KMS-11 (cell line): ENCODE measurements at regions not wholly inside any gene's neighbourhood (a gene's known extent, or its start where the extent isn't known, plus 50 kb on each side); places are given as distances from the start of the nearest gene placed in this dataset.

Experiments used
- H2AFZ ChIP-seq: fragments of 200-600 bp; sonication (generic); 2 replicates; pipeline ENCODE4 v1.6.1; 2016; ENCODE audit warnings: antibody characterized with exemption, mixed run types, low read depth
- H3K27ac ChIP-seq: fragments of 200-600 bp; sonication (generic); 2 replicates; pipeline ENCODE4 v1.6.1; 2016; ENCODE audit warnings: mild to moderate bottlenecking, mixed run types
- H3K27me3 ChIP-seq: fragments of 200-600 bp; sonication (generic); 2 replicates; pipeline ENCODE4 v1.6.1; 2017; ENCODE audit warnings: mild to moderate bottlenecking, low read depth, mixed run types, moderate library complexity; ENCODE audit not compliant: insufficient read depth
- H3K36me3 ChIP-seq: fragments of 200-600 bp; sonication (generic); 2 replicates; pipeline ENCODE4 v1.6.1; 2017; ENCODE audit warnings: mild to moderate bottlenecking, mixed run types; ENCODE audit not compliant: insufficient read depth
- H3K4me1 ChIP-seq: fragments of 200-600 bp; sonication (generic); 2 replicates; pipeline ENCODE4 v1.6.1; 2016; ENCODE audit warnings: mild to moderate bottlenecking, low read depth, mixed run types; ENCODE audit not compliant: poor library complexity, severe bottlenecking
- H3K4me2 ChIP-seq: fragments of 200-600 bp; sonication (generic); 2 replicates; pipeline ENCODE4 v1.7.0; 2016; ENCODE audit warnings: mild to moderate bottlenecking, mixed run types
- H3K4me3 ChIP-seq: fragments of 200-600 bp; sonication (generic); IDR thresholded peaks from 2 replicates; pipeline ENCODE4 v1.6.1; 2017; ENCODE audit warnings: low read depth, low read length, mixed read lengths; ENCODE audit not compliant: insufficient read depth
- H3K79me2 ChIP-seq: fragments of 200-600 bp; sonication (generic); 2 replicates; pipeline ENCODE4 v1.6.1; 2016; ENCODE audit warnings: low read depth, mixed run types; ENCODE audit not compliant: insufficient read depth
- H3K9ac ChIP-seq: fragments of 200-600 bp; sonication (generic); 2 replicates; pipeline ENCODE4 v1.6.1; 2016; ENCODE audit warnings: mild to moderate bottlenecking, mixed run types
- H4K20me1 ChIP-seq: fragments of 200-600 bp; sonication (generic); 2 replicates; pipeline ENCODE4 v1.6.1; 2016; ENCODE audit warnings: mild to moderate bottlenecking, mixed run types; ENCODE audit not compliant: insufficient read depth
- TF ChIP-seq, protein P1 (sequence below): fragments of 200-600 bp; sonication (generic); conservative IDR thresholded peaks from 2 replicates; pipeline ENCODE4 v1.6.1; 2017; ENCODE audit warnings: low read depth, mild to moderate bottlenecking, antibody characterized with exemption, low read length, moderate library complexity, mixed read lengths

DNA sequence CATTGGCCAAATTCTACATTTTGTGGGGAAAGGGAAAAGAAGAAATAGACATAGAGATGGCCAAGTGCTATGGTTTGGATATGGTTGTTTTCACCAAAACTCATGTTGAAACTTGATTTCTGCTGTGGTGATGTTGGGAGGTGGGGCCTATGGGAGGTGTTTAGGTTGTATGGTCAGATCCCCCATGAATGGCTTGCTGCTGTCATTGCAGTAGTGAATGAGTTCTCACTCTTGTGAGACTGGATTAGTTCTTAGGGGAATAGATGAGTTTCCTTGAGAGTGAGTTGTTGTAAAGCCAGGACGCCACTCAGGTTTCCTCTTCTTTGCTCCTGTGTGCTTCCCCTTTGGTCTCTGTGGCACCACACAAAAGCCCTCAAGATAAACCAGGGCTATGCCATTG is 242.6 kb upstream of the RFC3 start:
- no peaks in the 10 kb centered on the region for H3K36me3 ChIP-seq
- H4K20me1 ChIP-seq = no peaks in the 10 kb centered on the region
- TF ChIP-seq, protein P1, sequence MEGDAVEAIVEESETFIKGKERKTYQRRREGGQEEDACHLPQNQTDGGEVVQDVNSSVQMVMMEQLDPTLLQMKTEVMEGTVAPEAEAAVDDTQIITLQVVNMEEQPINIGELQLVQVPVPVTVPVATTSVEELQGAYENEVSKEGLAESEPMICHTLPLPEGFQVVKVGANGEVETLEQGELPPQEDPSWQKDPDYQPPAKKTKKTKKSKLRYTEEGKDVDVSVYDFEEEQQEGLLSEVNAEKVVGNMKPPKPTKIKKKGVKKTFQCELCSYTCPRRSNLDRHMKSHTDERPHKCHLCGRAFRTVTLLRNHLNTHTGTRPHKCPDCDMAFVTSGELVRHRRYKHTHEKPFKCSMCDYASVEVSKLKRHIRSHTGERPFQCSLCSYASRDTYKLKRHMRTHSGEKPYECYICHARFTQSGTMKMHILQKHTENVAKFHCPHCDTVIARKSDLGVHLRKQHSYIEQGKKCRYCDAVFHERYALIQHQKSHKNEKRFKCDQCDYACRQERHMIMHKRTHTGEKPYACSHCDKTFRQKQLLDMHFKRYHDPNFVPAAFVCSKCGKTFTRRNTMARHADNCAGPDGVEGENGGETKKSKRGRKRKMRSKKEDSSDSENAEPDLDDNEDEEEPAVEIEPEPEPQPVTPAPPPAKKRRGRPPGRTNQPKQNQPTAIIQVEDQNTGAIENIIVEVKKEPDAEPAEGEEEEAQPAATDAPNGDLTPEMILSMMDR = no peak
- no peak overlapping the region for H2AFZ ChIP-seq
- no peaks in the 10 kb centered on the region for H3K27me3 ChIP-seq
- H3K4me2 ChIP-seq = no peak overlapping the region
- no peaks in the 10 kb centered on the region for H3K79me2 ChIP-seq
- H3K9ac ChIP-seq = no peak overlapping the region
- H3K27ac ChIP-seq = no peak overlapping the region
- no peaks in the 10 kb centered on the region for H3K4me1 ChIP-seq
- H3K4me3 ChIP-seq = no peak overlapping the region

DNA sequence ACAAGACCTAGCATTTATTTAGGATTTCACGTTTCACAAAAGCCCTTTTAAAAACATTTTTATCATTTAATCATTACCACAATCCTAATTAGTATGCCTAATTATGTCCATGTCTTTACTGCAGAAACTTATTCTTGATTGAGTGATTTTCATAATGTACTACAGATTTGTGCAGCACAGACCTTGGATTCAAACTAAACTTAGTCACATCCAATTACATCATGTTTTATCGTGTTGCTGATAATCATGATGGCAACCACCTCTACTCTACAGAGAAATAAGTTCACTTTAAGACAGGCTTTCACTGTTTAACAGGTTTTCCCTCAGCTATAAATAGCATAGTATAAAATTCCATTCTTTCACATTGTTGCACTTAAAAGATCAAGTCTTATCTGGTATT is 240.9 kb upstream of the RFC3 start:
- Histone ChIP-seq H3K4me3 (no peak overlapping the region), H3K79me2 (no peaks in the 10 kb centered on the region)

DNA sequence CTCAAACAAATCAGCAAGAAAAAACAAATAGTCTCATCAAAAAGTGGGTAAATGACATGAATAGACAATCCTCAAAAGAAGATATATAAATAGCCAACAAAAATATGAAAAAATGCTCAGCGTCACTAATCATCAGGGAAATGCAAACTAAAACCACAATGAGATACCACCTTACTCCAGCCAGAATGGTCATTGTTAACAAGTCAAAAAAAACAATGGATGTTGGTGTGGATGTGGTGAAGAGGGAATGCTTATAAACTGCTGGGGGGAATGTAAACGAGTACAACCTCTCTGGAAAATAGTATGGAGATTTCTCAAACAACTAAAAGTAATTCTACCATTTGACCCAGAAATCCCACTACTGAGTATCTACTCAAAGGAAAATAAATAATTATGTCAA is 239.2 kb upstream of the RFC3 start:
- H4K20me1 ChIP-seq = no peaks in the 10 kb centered on the region
- H3K27me3 ChIP-seq = no peaks in the 10 kb centered on the region
- no peaks in the 10 kb centered on the region for H3K79me2 ChIP-seq
- no peaks in the 10 kb centered on the region for H3K4me1 ChIP-seq
- H2AFZ ChIP-seq = no peak overlapping the region
- TF ChIP-seq, protein P1 = no peak
- H3K9ac ChIP-seq = no peak overlapping the region
- no peak overlapping the region for H3K4me3 ChIP-seq
- H3K36me3 ChIP-seq = no peaks in the 10 kb centered on the region
- no peak overlapping the region for H3K27ac ChIP-seq
- no peak overlapping the region for H3K4me2 ChIP-seq

More for the DNA sequence above, 240.9 kb upstream of the RFC3 start:
- Histone ChIP-seq H3K9ac (no peak overlapping the region), H4K20me1 (no peaks in the 10 kb centered on the region), H3K36me3 (no peaks in the 10 kb centered on the region), H2AFZ (no peak overlapping the region), H3K27me3 (no peaks in the 10 kb centered on the region), H3K4me2 (no peak overlapping the region), H3K27ac (no peak overlapping the region), H3K4me1 (no peaks in the 10 kb centered on the region)
- TF ChIP-seq, protein P1 = no peak

DNA sequence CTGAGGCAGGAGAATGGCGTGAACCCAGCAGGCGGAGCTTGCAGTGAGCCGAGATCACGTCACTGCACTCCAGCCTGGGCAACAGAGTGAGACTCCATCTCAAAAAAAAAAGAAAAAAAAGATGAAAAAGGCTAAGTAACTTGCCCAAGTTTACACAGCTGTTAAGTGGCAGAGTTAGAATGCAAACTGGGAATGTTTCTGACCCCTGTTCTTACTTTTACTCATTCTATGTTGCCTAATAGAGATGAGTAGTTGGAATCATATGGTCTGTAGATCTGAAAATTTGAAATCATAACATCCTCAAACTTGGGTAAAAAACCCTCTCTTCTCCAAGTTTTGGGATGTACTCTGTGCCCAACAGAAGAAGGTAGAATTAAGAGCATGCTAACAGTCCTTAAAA is 235.8 kb upstream of the RFC3 start:
- H3K9ac ChIP-seq = no peak overlapping the region
- TF ChIP-seq, protein P1 = no peak
- H3K27me3 ChIP-seq = no peaks in the 10 kb centered on the region
- H3K79me2 ChIP-seq = no peaks in the 10 kb centered on the region
- H3K4me3 ChIP-seq = no peak overlapping the region
- no peak overlapping the region for H2AFZ ChIP-seq
- H3K36me3 ChIP-seq = no peaks in the 10 kb centered on the region
- no peaks in the 10 kb centered on the region for H4K20me1 ChIP-seq
- H3K27ac ChIP-seq = no peak overlapping the region
- H3K4me1 ChIP-seq = no peaks in the 10 kb centered on the region
- H3K4me2 ChIP-seq = no peak overlapping the region
